ENCODE measurements at regions not wholly inside any gene's neighbourhood (a gene's known extent, or its start where the extent isn't known, plus 50 kb on each side); places are given as distances from the start of the nearest gene placed in this dataset.

DNA sequence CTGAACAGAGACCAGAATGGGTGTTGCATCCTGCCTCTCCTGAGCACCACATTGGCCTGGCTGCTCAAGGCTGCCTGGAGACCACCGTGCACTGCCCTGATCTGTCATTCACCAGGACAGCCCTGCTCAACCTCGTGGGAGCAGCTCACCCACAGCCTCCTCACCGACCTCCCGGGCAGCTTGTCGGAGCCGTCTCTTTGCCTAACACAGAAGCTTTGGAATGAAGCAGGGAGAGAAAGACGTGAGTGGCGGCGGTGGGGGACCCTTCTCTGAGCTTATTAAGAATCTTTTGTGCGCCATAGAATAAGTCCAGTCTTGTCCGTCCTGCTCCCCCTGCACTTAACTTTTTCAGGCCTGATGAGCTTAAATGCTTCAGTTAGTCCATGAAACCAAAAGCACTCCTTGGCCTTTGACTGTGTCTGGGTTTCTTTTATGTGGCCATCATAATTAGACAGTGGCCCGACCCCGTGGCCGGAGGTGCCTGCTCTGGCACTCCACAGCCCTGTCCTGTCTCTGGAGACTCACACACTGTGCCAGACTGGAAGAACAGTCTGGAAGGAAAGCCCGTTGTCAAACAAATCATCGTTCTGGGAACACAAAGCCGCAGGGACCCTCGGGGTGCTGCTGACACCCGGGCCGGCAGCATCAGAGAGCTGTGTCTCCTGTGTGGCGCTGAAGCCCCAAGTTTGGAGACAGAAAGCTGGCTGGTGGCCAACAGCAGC lies 192.8 kb downstream of the BCOR start:
- DNase-seq = no peak

DNA sequence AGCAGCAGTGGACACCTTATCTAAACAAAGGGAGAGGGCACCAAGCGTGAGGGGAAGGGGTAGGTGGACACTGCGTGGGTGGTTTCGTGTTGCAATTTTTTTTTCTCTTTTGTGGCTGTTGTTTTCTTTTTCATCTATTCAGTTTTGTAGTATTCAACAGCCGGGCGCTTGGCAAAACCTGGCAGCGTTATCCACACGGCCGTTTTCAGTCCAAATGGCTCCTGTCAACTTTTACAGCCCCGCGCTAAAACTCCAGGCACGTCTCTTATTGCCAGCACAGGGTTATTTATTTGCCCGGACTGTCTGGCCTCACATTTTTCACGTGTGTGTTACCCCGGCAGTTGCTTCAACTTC lies 192.2 kb downstream of the BCOR start:
- no peak for DNase-seq

DNA sequence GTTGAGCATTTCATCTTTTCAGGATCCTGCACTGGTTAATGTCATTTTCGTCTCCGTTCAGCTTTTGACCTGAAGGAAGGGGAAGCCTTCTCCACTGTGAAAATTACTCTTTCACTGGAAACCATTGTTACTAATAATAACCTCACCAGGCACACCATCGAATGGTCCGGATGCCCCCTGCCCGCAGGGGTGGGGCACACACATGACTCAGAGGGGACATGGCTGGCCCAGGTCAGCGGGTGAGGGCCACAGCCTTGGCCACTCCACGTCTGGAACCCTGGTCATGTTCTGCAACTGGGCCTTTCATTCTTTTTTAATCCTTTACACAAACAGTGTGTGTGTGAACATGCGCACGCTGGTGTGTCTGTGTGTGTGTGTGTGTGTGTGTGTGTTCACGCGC lies 191.8 kb downstream of the BCOR start:
- no peak for DNase-seq

DNA sequence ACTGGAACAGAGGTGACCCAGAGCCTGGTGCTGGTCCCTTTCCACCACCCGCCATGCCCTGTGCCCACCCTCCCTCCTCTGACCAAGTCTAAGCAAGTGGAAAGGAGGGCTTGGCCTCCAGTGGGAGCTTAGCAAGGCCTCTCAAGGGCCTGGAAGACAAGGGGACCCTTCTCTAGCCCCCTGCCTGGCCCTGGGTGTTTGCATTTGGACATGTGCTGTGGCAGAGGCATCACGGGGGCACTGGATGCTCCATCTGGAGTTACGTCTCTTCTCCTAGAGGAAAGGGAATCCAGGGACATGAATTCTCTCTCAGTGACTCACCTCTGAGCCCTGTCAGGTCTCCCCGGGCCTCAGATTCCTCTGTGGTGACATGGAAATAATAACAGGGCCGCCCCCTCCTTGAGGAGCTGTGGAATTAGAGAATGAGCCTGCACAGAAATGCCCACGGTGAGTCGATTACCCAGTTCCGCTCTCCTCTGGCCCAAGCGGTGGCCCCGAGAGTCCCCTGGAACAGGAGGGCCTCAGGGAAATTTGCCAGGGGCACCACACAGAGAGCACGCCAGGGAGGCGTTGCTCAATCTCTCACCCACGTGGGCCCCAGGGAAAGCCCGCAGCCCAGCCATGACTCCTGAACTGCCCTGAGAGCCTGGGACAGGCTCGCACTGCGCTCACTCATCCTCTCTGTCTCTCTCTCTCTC lies 189.6 kb downstream of the BCOR start:
- no peak for DNase-seq

DNA sequence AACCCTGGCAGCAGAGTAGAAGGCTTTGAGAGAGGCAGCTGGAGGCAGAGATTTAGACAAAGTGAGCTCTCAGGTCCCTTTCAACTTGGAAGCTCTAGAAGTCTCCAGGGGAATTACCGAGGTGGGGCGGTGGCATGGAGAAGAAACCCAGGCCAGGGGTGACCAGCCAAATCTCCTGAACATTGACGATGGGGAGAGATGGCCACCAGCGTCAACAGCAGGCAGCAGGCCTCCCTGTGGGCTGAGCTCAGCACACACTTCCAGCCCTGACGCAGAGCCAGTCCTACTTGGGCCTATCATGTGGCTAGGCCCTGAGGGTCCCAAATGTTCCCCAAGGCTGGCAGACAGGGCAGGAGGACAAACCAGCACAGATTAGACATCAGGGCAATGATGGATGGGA lies 187.8 kb downstream of the BCOR start:
- DNase-seq = no peak

DNA sequence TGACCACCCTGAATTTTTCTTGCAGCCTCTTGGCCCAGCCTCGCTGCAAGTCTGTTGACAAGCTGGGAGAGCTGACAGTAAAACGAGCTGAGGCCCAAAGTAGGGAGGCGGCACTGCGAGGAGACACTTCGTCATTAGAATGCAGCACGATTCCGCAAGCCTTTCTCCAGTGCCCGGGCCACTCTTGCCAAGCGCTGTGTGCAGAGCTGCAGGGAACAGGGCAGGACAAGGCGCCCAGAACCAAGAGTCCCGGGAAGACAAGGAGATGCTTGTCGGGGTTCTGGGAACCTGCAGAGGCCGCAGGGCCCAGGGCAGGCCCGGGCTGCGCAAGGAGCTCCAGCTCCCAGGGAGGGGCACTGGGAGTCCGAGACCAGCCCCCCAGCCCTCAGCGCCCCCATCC lies 187.1 kb downstream of the BCOR start:
- DNase-seq = no peak

DNA sequence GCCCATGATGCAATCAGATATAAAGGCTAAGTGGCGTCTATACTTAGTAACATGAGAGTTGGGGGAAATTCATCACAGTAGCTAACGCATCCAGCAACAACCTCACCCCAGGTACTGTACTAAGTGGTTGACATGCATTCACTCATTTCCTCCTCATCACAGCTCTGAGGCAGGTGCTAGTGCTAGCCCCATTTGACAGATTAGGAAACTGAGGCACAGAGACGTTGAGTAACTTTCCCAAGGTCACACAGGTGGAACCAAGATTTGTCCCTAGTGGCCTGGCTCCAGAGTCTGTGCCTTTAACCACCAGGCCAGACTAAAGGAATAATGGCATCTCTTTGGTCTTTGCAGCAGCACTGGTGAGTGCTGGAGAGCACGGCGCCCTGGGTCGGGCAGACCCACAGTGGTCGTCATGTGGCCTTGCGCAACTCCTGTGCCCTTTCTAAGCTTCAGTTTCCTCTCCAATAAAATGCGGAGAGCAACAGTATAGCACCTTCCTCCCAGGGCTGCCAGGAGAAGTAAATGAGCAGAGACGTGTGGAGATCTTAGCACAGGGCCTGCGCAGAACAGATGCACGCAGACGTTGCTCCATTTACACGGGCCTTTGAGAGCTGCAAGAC lies 186.4 kb downstream of the BCOR start:
- DNase-seq = no peak

DNA sequence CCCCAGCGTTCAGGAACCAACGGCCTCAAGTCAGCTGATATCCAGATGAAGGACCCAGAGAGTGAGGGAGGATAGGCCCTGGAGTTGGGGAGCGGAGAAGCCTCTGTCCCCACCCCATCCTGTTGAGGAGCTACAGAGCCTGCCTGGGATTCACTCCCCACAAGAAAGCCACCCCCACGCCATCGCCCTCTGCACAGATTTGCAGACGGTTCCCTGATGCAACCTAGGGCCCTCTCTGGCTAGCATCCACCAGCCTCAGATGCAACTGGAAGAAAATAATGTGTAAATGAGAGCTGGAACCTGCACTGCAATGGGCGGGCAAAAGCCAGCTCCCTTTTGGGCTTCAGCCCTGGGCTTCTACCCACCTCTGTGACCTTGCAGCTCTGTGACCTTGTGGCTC lies 185.6 kb downstream of the BCOR start:
- DNase-seq = no peak

DNA sequence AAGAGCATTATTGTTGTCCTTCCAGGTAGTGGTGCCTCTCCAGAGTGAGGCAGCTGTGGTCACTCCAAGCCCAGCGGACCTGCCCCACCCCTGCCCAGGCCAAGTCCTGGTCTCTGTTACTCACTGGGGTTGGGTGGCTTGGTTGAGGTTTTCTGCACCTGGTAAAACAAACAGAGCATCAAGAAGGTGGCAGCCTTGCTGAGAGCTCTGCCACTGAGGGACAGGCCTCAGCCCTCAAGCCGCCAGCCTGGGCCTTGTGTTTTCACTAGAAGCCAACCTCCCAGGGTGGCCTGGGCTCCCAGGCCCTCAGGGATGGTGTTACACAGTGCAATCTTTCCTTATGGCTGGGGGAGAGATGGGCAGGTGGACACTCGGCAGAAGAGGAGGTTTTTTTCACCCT lies 182.7 kb downstream of the BCOR start:
- no peak for DNase-seq

DNA sequence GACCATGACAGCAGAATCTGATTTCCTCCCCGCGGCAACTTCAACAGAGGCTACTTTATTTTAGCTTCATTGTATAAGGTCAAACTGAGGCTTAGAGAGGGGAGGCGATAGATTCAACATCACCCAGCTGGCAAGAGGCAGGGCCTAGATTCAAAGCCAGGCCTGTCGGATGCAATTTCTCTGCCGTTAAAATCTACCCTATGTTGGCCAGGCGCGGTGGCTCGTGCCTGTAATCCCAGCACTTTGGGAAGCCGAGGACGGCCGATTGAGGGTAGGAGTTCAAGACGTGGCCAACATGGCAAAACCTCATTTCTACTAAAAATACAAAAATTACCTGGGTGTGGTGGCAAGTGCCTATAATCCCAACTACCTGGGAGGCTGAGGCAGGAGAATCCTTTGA lies 182.2 kb downstream of the BCOR start:
- no peak for DNase-seq

DNA sequence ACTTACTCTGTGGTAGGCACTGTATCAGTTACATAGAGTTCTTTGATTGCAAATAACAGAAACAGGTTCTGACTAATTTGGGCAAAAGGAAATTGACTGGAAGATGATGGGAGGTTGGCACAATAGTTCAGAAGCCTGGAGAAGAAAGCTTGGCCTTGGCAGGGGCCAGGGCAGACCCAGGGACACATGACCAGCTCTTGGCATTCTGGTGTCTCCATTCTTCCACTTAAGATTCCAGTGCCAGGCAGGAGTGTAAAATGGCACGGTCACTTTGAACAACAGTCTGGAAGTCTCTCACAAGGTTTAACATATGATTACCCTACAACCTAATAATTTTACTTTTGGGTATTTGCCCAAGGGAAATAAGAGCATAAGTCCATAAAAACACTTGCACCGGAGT lies 175.9 kb downstream of the BCOR start:
- DNase-seq = no peak

DNA sequence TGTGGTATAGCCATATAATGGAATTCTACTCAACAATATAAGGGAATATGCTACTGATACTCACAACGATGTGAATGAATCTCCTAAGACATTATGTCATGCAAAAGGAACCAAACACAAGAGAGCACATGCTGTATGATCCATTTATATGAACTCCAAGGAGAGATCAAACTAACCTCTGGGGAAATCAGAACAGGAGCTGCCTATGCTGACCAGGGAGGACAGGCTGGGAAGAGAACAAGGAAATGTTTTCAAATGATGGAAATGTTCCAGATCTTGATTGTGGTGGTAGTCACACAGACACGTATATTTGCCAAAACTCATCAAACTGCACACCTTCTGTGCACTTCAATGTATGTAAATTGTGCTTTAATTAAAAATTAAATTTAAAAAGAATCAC lies 175.3 kb downstream of the BCOR start:
- DNase-seq = no peak

DNA sequence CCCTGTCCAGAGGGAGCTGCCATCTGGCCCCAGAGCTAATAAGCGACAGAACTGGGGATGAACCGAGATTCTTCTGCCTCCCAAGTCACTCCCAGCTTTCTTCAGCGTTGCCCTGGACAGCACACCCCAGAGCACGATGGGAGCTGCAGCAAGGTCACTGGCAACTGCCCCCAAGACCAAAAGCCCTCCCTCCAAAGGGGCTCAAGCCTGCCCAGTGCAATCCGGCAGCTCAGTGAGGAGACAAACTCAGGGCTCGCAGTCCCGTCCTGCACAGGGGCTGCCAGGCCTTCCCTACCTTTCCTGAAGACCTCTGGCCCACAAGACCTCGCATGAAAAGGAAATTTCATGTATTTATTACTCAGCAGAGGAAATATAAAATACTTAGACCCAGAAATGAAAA lies 174.8 kb downstream of the BCOR start:
- DNase-seq = no peak

DNA sequence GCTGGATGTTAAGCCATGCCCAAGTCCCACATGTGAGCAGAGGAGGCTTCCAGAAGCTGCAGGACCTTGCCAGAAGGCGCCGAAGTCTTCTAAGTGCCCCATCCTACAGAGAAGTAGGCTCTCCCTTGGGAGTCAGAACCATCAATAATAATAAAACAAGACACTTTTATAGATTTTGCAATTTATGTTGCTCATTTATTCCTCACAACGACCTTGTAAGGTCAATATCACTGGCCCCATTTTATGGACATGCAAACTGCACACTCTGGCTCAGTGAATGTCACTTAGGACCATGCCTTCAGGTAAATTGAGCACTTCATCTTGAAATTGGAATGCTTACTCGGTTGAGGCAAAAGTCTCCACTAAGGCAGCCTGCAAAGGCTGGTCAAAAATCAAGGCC lies 170.4 kb downstream of the BCOR start:
- no peak for DNase-seq

DNA sequence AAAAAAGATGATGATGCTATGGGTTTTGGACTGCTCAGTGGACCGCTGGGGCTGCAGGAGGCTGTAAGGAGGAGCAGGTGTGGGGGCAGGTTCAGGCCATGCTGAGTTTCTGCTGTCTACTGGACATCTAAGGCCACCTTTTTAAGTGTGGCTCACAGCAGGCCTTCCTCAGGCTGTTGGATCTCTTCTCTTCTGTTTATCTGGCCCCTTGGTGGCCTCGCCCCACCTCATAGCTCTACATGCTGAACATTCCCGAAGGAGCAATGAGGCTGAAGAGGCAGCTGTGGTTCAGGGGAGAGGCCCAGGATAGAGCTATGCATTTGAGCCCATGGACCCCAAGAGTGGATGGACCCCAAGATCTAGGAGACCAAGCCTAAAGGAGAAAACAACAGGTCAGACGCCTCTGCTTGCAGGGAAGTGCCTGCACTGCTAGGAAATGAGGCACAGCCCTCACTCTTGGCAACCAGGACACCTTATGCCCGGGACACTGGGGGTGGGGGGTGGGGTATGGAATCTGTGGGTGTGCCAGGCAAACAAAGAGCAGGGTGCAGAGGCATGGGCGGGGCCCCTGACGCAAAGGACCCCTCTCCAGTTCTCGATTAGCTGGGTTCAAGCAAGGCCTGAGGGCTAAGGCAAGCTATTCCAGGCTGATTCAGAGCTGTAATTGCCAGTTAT lies 168.9 kb downstream of the BCOR start:
- DNase-seq = no peak

DNA sequence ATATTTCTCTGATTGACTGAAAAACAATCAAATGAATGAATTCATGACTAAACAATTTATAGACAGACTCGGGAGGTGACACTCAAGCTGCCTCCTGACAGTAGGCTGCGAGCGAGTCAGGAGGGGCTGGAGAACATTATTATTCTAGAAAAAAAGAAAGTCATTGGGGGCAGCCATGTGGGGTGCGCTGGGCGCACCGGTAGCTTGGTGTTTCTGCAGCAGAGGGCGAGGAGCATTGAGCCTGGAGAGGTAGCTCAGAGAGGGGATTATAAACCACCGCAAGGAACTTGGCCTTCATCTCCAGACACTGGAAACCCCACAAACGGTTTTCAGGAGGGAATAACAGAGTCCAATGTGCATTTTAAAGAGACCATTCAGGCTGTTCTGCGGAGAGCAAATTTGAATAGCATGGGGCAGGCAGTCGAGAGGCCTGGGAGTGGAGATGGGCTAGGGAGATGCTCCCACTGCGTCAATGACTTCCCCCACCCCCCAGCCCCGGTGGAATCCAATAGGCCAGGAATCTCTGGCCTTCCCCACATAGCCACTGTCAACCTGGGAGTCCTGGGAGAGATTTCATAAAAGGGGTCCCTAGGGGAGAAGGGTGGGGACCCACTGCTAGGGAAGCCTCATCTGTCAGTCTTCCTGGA lies 168.3 kb downstream of the BCOR start:
- DNase-seq = no peak

DNA sequence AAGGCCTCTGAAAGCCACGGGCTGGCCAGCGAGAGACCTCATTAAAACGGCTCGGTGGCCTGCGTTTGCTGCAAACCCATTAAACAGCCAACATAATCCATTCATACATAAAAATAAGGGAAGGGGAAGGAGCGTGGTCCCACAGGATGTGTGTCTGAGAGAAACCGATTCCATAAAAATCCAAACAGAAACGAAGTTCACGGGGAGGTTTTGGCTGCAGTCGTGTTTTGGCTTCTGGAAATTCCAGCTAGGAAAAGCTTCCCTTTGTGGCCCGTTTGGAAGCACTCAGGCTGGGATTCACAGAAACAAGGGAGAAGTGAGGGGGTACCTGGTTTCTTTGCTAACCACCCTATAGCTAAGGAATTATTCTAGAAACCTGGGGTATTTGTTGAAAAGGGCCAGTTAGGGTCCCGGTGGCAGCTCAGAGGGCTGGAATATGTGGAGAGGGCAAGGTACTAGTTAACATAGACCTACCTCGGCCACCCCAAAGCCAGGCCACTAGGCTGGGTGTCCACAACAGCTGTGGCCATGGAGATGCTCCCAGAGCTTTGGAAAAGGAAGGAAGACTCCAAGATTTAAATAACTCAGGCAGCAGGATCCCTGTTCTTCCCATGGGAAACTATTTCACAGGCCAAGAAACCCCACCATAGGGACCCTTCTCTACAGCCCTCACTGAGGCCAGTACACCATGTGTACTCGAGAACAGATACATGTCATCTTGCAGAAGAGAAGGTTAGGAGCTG lies 166.8 kb downstream of the BCOR start:
- DNase-seq = no peak

DNA sequence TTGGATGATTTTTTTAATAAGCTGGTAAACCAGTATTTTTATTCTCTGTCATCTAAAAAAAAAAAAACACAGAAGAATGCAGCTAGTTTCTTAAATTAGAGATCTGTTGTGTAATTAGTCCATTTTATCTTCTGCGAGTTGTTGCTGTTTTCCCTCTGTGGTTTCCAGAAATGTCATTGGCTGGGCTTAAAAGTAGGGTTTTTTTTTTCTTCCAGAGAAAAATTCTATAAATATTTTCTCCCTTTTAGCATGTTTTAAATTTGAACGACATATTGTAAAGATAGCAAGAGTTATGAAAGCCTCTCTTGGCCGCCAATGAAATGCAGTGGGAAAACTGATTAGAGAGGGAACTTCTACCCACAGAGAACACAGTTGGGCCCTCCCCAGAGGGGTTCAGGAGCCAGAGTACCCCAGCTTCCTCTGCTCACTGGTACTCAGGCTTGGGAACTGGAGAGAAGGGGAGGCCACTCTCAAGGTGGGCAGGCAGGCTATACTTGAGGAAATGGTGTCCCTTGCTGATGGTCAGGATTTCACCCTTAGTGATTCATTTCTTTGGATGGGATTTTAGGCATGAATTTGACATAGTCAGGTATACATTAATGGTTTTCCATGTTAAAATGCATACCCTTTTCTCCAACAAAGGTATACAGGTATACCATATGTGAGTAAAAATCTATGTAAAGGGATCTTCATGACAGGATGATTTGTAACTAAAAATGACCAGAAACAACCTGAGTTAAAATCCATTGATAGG lies 166.1 kb downstream of the BCOR start:
- DNase-seq = no peak

DNA sequence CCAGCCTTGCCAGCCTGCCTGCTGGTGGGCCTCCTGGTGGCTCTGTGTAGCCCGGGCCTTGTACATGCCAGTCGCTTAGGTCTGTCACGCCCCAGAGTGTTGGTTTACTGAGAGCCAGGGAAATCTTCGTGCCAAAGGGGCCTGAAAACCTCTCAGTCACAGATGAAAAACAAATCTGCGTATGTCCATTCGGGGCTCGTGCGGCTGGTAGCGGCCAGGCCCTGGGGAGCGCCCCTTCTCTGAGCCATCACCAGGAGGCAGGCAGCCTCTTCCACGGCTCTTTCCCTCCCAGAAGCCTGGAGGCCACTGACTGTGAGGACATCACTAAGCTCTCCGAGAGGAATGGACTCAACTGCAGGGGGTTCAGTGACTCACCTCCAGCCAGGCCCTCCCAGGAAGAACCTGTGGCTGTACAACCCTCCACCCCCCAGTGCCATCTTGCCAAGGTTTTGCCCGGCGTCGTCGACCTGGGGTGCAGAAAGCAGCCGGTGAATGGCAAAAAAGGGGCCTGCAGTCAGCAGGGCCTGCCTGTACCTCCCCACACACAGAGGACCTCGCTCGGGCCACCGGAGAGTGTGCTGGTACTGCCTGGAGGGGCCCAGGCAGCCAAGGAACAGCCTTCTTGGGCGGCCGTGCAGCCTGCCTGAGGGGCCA lies 162.2 kb downstream of the BCOR start:
- DNase-seq = no peak

DNA sequence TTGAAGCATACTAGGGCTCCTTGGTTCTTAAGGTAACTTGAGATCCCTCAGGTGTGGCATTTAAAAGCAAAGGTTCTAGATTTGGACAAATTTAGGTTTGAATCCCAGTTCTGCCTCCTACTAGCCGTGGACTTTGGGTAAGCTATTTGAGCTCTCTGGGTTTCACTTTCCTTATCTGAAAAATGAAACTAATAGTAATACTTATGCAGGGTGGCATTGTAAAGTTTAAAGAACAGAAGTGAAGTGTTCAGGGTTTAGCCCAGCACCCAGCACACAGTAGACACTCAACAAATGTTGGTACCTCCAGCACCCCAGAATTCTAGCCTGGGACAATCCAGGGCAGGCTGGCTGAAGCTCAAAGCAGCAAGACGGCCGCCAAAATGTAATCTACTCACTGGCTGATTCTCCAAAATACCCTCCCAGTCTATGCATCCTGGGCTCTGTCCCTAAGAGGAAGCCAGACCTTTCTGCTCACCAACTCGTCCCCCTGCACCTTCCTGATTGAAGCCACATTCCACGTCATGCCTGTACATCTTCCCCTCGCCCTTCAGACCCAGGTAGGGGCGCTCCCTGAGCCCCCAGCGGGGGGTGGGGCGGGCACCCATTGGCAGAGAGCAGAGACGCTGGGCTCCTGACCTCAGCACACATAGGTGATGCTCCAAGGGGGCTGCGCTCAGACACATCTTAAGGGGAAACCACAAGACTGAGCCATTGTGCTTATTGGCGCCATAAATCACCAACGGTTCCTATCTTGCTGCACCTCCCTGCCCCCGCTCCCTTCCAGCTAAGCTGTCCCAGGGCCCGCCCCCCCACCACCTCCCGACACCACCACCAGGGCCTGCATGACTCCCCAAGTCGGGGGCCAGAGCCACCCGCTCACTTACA lies 160.6 kb downstream of the BCOR start:
- no peak for DNase-seq
